AG04449 (cell line): ENCODE measurements at regions not wholly inside any gene's neighbourhood (a gene's known extent, or its start where the extent isn't known, plus 50 kb on each side); places are given as distances from the start of the nearest gene placed in this dataset.

ENCODE experiments used
- CTCF ChIA-PET: fragments of 350-600 bp; formaldehyde crosslinking; extraction: SDS; loops from one replicate; lab custom pipeline; 2021; ENCODE audit warnings: antibody characterized with exemption; lab: Yijun Ruan, JAX
- POLR2A ChIA-PET: fragments of 400-600, 350-600 bp; formaldehyde crosslinking; extraction: SDS; loops from one replicate; lab custom pipeline; 2020; ENCODE audit warnings: antibody characterized with exemption, inconsistent platforms; lab: Yijun Ruan, JAX
- DNase-seq: peaks from one replicate; pipeline ENCODE4 v3.0.0-alpha.2; 2010; ENCODE audit warnings: low read depth, low spot score
- H3K4me3 ChIP-seq: 2 replicates; pipeline ENCODE4 v1.5.1; 2011; ENCODE audit warnings: low read depth, mild to moderate bottlenecking, control low read depth, low read length
- TF ChIP-seq, protein P1 (sequence below): IDR thresholded peaks from one replicate; pipeline ENCODE4 v1.5.1; 2011; ENCODE audit warnings: mild to moderate bottlenecking, moderate library complexity, low read length, control low read depth, inconsistent platforms; ENCODE audit not compliant: insufficient read depth; ENCODE audit errors: missing control alignments

GRCh38 chr6:140782941-140783340 lies 1349.8 kb upstream of the GJE1 start:
- TF ChIP-seq, protein P1, sequence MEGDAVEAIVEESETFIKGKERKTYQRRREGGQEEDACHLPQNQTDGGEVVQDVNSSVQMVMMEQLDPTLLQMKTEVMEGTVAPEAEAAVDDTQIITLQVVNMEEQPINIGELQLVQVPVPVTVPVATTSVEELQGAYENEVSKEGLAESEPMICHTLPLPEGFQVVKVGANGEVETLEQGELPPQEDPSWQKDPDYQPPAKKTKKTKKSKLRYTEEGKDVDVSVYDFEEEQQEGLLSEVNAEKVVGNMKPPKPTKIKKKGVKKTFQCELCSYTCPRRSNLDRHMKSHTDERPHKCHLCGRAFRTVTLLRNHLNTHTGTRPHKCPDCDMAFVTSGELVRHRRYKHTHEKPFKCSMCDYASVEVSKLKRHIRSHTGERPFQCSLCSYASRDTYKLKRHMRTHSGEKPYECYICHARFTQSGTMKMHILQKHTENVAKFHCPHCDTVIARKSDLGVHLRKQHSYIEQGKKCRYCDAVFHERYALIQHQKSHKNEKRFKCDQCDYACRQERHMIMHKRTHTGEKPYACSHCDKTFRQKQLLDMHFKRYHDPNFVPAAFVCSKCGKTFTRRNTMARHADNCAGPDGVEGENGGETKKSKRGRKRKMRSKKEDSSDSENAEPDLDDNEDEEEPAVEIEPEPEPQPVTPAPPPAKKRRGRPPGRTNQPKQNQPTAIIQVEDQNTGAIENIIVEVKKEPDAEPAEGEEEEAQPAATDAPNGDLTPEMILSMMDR, result no peak
- no peak overlapping the region for H3K4me3 ChIP-seq
- ChIA-PET CTCF (interaction anchor here (1.1 kb wide), 1 partner anchor 238 kb away, joined by 4 read pairs; no protein-coding TSS in a partner anchor), POLR2A (no interaction called here)
- DNase-seq, result peak; percentile 7

- ChIA-PET CTCF (no interaction called here), POLR2A (no interaction called here)
- DNase-seq, result no peak
- TF ChIP-seq, protein P1, result no peak
- H3K4me3 ChIP-seq, result no peak overlapping the region
These were observed 1352.6 kb upstream of the GJE1 start for GRCh38 chr6:140779991-140780596.

GRCh38 chr6:140779341-140779740 lies 1353.4 kb upstream of the GJE1 start:
- POLR2A ChIA-PET, result no interaction called here
- no peak overlapping the region for H3K4me3 ChIP-seq
- TF ChIP-seq, protein P1, result no peak
- DNase-seq, result no peak
- CTCF ChIA-PET, result no interaction called here

DNA sequence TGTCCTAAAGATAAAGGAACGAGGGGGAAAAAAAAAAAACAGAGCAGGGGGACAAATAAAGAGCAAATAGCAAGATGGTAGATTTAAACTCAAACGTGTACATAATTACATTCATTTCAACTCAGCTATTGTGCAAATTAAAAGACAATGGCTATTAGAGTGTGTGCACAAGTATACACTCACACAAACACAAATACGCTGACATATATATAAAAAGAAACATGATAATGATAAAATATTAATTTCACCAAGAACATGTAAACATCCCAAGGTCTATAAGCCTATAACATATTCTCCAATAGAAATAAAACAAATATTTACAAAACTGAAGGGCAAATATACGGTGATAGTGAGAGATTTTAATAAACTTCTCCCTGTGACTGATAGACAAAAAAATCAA lies 1354.9 kb upstream of the GJE1 start:
- CTCF ChIA-PET, result no interaction called here
- H3K4me3 ChIP-seq, result no peak overlapping the region

DNA sequence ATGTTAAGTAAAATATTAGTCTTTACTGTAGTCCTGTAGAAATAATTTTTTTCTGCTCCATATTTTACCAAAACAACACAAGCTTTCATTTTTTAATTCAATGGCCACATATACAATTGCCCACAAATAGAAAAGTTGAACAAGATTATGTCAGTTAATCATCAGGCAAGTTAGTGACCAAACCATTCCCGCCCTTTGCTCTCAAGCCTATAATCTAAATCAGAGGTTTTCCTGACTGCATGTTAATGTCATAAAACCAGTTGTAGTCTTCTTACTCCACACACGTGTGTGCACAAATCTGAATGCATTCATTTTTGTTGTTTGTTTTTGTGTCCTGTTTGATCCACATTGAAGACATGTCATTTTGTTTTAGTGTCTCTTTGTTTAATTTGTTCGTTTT lies 1357.7 kb upstream of the GJE1 start:
- ChIA-PET POLR2A (no interaction called here), CTCF (no interaction called here)
- TF ChIP-seq, protein P1, result no peak

More for the DNA sequence above, 1354.9 kb upstream of the GJE1 start:
- TF ChIP-seq, protein P1, result no peak
- POLR2A ChIA-PET, result no interaction called here
- no peak for DNase-seq

GRCh38 chr6:140774080-140774505 lies 1358.6 kb upstream of the GJE1 start:
- ChIA-PET CTCF (interaction anchor here (0.8 kb wide), 1 partner anchor 11 kb away, joined by 3 read pairs; no protein-coding TSS in a partner anchor), POLR2A (no interaction called here)
- H3K4me3 ChIP-seq, result no peak overlapping the region
- peak; percentile 40 for DNase-seq
- TF ChIP-seq, protein P1, result no peak

More for the DNA sequence above, 1357.7 kb upstream of the GJE1 start:
- H3K4me3 ChIP-seq, result no peak overlapping the region
- no peak for DNase-seq
